Sigmoid colon (tissue), 4 donors: ENCODE measurements at regions not wholly inside any gene's neighbourhood (a gene's known extent, or its start where the extent isn't known, plus 50 kb on each side); places are given as distances from the start of the nearest gene placed in this dataset.

ENCODE experiments used
- CTCF ChIP-seq, 4 experiments: fragments of 450-650 bp in 3 of 4; fragments of 200-600 bp in 1 of 4; IDR thresholded peaks; one replicate each; pipeline ENCODE4 v1.5.1; 2016 to 2019; ENCODE audit warnings: antibody characterized with exemption in 4 of 4, mild to moderate bottlenecking in 3 of 4, moderate library complexity in 2 of 4
- POLR2AphosphoS5 ChIP-seq, 4 donors: sonication (generic); formaldehyde crosslinking; IDR thresholded peaks; one replicate each; pipeline ENCODE4 v1.6.1; 2017; ENCODE audit warnings: antibody characterized with exemption in 4 of 4

- TF ChIP-seq POLR2AphosphoS5 (IDR thresholded peaks at IDR 0.05) = no peak
- TF ChIP-seq CTCF (IDR thresholded peaks at IDR 0.05) = no peak
Observed at GRCh38 chr18:30644158-30644557, 398.4 kb downstream of the DSC3 start.
